Activated CD8-positive, alpha-beta T cell treated with anti-CD3 and anti-CD28 coated beads for 36 hours (primary cell): ENCODE measurements at regions not wholly inside any gene's neighbourhood (a gene's known extent, or its start where the extent isn't known, plus 50 kb on each side); places are given as distances from the start of the nearest gene placed in this dataset.

ENCODE experiments used
- ATAC-seq: fragments of 200-7000 bp; cut with Tn5 transposase; one replicate; pipeline ENCODE4 v1.10.0; 2021; ENCODE audit warnings: mild to moderate bottlenecking, moderate library complexity
- CTCF ChIA-PET: fragments of 350-600 bp; sonication (Branson Sonifier 250); formaldehyde crosslinking; loops from one replicate; lab custom pipeline; 2021; ENCODE audit warnings: antibody characterized with exemption; lab: Charles Lee
- POLR2A ChIA-PET: fragments of 350-600 bp; sonication (Branson Sonifier 250); formaldehyde crosslinking; loops from one replicate; lab custom pipeline; 2021; ENCODE audit warnings: antibody characterized with exemption; lab: Charles Lee
- DNase-seq: peaks from one replicate; pipeline ENCODE4 v3.0.0-alpha.2; 2020
- H3K27ac Mint-ChIP-seq: one replicate; pipeline ENCODE4 v1.8.0; 2021; ENCODE audit warnings: mild to moderate bottlenecking, mixed read lengths
- H3K27me3 Mint-ChIP-seq: one replicate; pipeline ENCODE4 v1.8.0; 2021; ENCODE audit warnings: mixed read lengths
- H3K36me3 Mint-ChIP-seq: one replicate; pipeline ENCODE4 v1.8.0; 2021; ENCODE audit warnings: low read depth, mixed read lengths
- H3K4me1 Mint-ChIP-seq: one replicate; pipeline ENCODE4 v1.8.0; 2021; ENCODE audit warnings: low read depth, mixed read lengths
- H3K4me3 Mint-ChIP-seq: one replicate; pipeline ENCODE4 v1.8.0; 2021; ENCODE audit warnings: mild to moderate bottlenecking, moderate library complexity, mixed read lengths
- H3K9me3 Mint-ChIP-seq: one replicate; pipeline ENCODE4 v1.8.0; 2021; ENCODE audit warnings: mixed read lengths
- CTCF ChIP-seq: fragments of 200-600 bp; IDR thresholded peaks from one replicate; pipeline ENCODE4 v1.8.0; 2022; ENCODE audit warnings: antibody characterized with exemption, mild to moderate bottlenecking
- intact Hi-C: fragments of 100-400 bp; cut with micrococcal nuclease; formaldehyde crosslinking; loops from one replicate; pipeline ENCODE4 v1.10.0; 2022

GRCh38 chr2:195594248-195594647 is 62.8 kb upstream of the SLC39A10 start:
- CTCF ChIA-PET = no interaction called here
- Mint-ChIP-seq H3K9me3 (peaks cover 5% of the 10 kb centered on the region), H3K27ac (no peak overlapping the region), H3K4me1 (peaks cover 8% of the 10 kb centered on the region), H3K36me3 (no peaks in the 10 kb centered on the region), H3K4me3 (no peak overlapping the region), H3K27me3 (no peaks in the 10 kb centered on the region)
- no peak for TF ChIP-seq CTCF
- POLR2A ChIA-PET = no interaction called here
- no peak for ATAC-seq
- intact Hi-C loops = no loop called here
- DNase-seq = no peak

- TF ChIP-seq CTCF = no peak
- CTCF ChIA-PET = interaction anchor here (1.4 to 1.9 kb wide), 2 partner anchors 14 to 18 kb away, joined by 4 to 7 read pairs; no protein-coding TSS in a partner anchor
These were observed 64.9 kb upstream of the SLC39A10 start for GRCh38 chr2:195592105-195592504.

GRCh38 chr2:195590861-195591205 is 66.2 kb upstream of the SLC39A10 start:
- intact Hi-C loops = no loop called here
- no peaks in the 10 kb centered on the region for H3K27me3 Mint-ChIP-seq
- no peaks in the 10 kb centered on the region for H3K36me3 Mint-ChIP-seq
- DNase-seq (no peak), ATAC-seq (no peak)
- peaks cover 8% of the 10 kb centered on the region for H3K4me1 Mint-ChIP-seq
- no peak for TF ChIP-seq CTCF
- ChIA-PET CTCF (no interaction called here), POLR2A (no interaction called here)
- no peak overlapping the region for H3K27ac Mint-ChIP-seq
- H3K9me3 Mint-ChIP-seq = peaks cover 5% of the 10 kb centered on the region
- no peak overlapping the region for H3K4me3 Mint-ChIP-seq

More at GRCh38 chr2:195592105-195592504, 64.9 kb upstream of the SLC39A10 start:
- intact Hi-C loops = no loop called here
- ATAC-seq = no peak
- H3K27ac Mint-ChIP-seq = no peak overlapping the region
- H3K9me3 Mint-ChIP-seq = peaks cover 5% of the 10 kb centered on the region
- POLR2A ChIA-PET = no interaction called here
- H3K36me3 Mint-ChIP-seq = no peaks in the 10 kb centered on the region
- no peak for DNase-seq
- no peak overlapping the region for H3K4me3 Mint-ChIP-seq
- H3K4me1 Mint-ChIP-seq = peaks cover 8% of the 10 kb centered on the region
- H3K27me3 Mint-ChIP-seq = no peaks in the 10 kb centered on the region

- ATAC-seq (no peak), DNase-seq (no peak)
- Mint-ChIP-seq H3K27me3 (no peaks in the 10 kb centered on the region), H3K4me1 (peaks cover 8% of the 10 kb centered on the region), H3K9me3 (peaks cover 2% of the 10 kb centered on the region), H3K4me3 (no peak overlapping the region), H3K36me3 (no peaks in the 10 kb centered on the region), H3K27ac (no peak overlapping the region)
- ChIA-PET CTCF (no interaction called here), POLR2A (no interaction called here)
- intact Hi-C loops = no loop called here
- no peak for TF ChIP-seq CTCF
These were observed 66.7 kb upstream of the SLC39A10 start for GRCh38 chr2:195590199-195590860.

- H3K36me3 Mint-ChIP-seq = no peaks in the 10 kb centered on the region
- ChIA-PET CTCF (interaction anchor here (1.2 kb wide), 1 partner anchor 113 kb away, joined by 3 read pairs; no protein-coding TSS in a partner anchor), POLR2A (interaction anchor here (1.8 kb wide), 1 partner anchor 12 kb away, joined by 5 read pairs; no protein-coding TSS in a partner anchor)
- peaks cover 2% of the 10 kb centered on the region for H3K4me1 Mint-ChIP-seq
- H3K27me3 Mint-ChIP-seq = no peaks in the 10 kb centered on the region
- H3K27ac Mint-ChIP-seq = no peak overlapping the region
- intact Hi-C loops = no loop called here
- H3K9me3 Mint-ChIP-seq = no peaks in the 10 kb centered on the region
- no peak overlapping the region for H3K4me3 Mint-ChIP-seq
- ATAC-seq = no peak
- no peak for DNase-seq
- no peak for TF ChIP-seq CTCF
These were observed 69.1 kb upstream of the SLC39A10 start for GRCh38 chr2:195587966-195588365.
